GM12878 (cell line): ENCODE measurements at regions not wholly inside any gene's neighbourhood (a gene's known extent, or its start where the extent isn't known, plus 50 kb on each side); places are given as distances from the start of the nearest gene placed in this dataset.

Source experiments
- ATAC-seq: fragments of 200-7000 bp; cut with Tn5 transposase; 3 replicates; pipeline ENCODE4 v1.9.1; 2020; ENCODE audit warnings: mild to moderate bottlenecking, moderate library complexity
- BruUV-seq: library from RNA; stranded (reverse); fragments of 400-500 nt; replicated peaks from 2 replicates; lab custom pipeline; 2021; lab: Mats Ljungman, UMichigan
- CTCF ChIA-PET: fragments of 300-600 bp; sonication (Branson Sonifier 250); formaldehyde crosslinking; extraction: SDS; loops from one replicate; lab custom pipeline; 2021; ENCODE audit warnings: inconsistent platforms; lab: Yijun Ruan, JAX
- POLR2A ChIA-PET: fragments of 350-600 bp; formaldehyde crosslinking; extraction: SDS; loops from one replicate; lab custom pipeline; 2021; ENCODE audit warnings: inconsistent platforms; lab: Charles Lee
- RAD21 ChIA-PET: fragments of 300-600 bp; sonication (Branson Sonifier 250); formaldehyde crosslinking; loops from one replicate; lab custom pipeline; 2023; ENCODE audit warnings: antibody characterized with exemption; ENCODE audit not compliant: unreplicated experiment; lab: Charles Lee
- SMC1A ChIA-PET: fragments of 300-600 bp; sonication (Branson Sonifier 250); formaldehyde crosslinking; loops from one replicate; lab custom pipeline; 2023; ENCODE audit not compliant: unreplicated experiment, uncharacterized antibody; lab: Charles Lee
- DNase-seq: peaks from one replicate; pipeline ENCODE4 v3.0.0-alpha.2; 2011; ENCODE audit warnings: low read depth, low spot score
- FAIRE-seq: peaks from 3 replicates; lab custom pipeline; 2011; peaks lifted over from hg19 to GRCh38; lab: Jason Lieb, UNC
- H2AFZ ChIP-seq: 2 replicates; pipeline ENCODE4 v1.6.0; 2011; ENCODE audit warnings: low read depth, low read length, control low read depth; ENCODE audit not compliant: control insufficient read depth
- H3K27ac ChIP-seq: 2 replicates; pipeline ENCODE4 v1.5.1; 2011; ENCODE audit warnings: control low read depth; ENCODE audit not compliant: control insufficient read depth, insufficient read depth
- H3K27me3 ChIP-seq, 2 experiments: replicated peaks in 1 of 2; 2 replicates each; pipeline versions ENCODE4 v1.6.0 to v1.6.1; 2011; ENCODE audit warnings: low read length in 1 of 2; ENCODE audit not compliant: control insufficient read depth in 2 of 2, insufficient read depth in 2 of 2
- H3K36me3 ChIP-seq, 2 experiments: 2 replicates each; pipeline ENCODE4 v1.5.1; 2011; ENCODE audit warnings: low read length in 1 of 2; ENCODE audit not compliant: control insufficient read depth in 2 of 2, insufficient read depth in 2 of 2
- H3K4me1 ChIP-seq: 2 replicates; pipeline ENCODE4 v1.6.1; 2011; ENCODE audit warnings: mild to moderate bottlenecking, low read length, moderate library complexity, mixed read lengths; ENCODE audit not compliant: control insufficient read depth, insufficient read depth
- H3K4me2 ChIP-seq: 2 replicates; pipeline ENCODE4 v1.6.0; 2011; ENCODE audit warnings: control low read depth; ENCODE audit not compliant: control insufficient read depth, insufficient read depth
- H3K4me3 ChIP-seq: fragments of 200-600 bp; sonication (generic); 2 replicates; pipeline ENCODE4 v1.5.1; 2016
- H3K79me2 ChIP-seq: 2 replicates; pipeline ENCODE4 v1.6.0; 2011; ENCODE audit warnings: low read length; ENCODE audit not compliant: control insufficient read depth, insufficient read depth
- H3K9ac ChIP-seq: 2 replicates; pipeline ENCODE4 v1.8.0; 2011; ENCODE audit warnings: low read length, control low read depth, mixed read lengths; ENCODE audit not compliant: control insufficient read depth, insufficient read depth
- H3K9me3 ChIP-seq: replicated peaks from 3 replicates; pipeline ENCODE4 v1.5.1; 2011; ENCODE audit warnings: mild to moderate bottlenecking, low read length; ENCODE audit not compliant: control insufficient read depth, insufficient read depth
- H4K20me1 ChIP-seq: 2 replicates; pipeline ENCODE4 v1.6.0; 2011; ENCODE audit not compliant: control insufficient read depth, insufficient read depth
- GABPA ChIP-seq: IDR thresholded peaks from 2 replicates; pipeline ENCODE4 v1.6.1; 2014; ENCODE audit warnings: antibody characterized with exemption, low read depth, mild to moderate bottlenecking, inconsistent platforms
- NRF1 ChIP-seq: conservative IDR thresholded peaks from 2 replicates; pipeline ENCODE4 v1.6.1; 2011; ENCODE audit warnings: mild to moderate bottlenecking, low read depth, low read length, improper control_type of control experiment
- RB1 ChIP-seq: fragments of 450-650 bp; formaldehyde crosslinking; IDR thresholded peaks from 2 replicates; pipeline ENCODE4 v1.6.1; 2017; ENCODE audit warnings: mild to moderate bottlenecking, borderline replicate concordance
- SIX5 ChIP-seq: IDR thresholded peaks from 2 replicates; pipeline ENCODE4 v1.6.1; 2011; ENCODE audit warnings: mild to moderate bottlenecking, low read depth, low read length, moderate library complexity; ENCODE audit not compliant: severe bottlenecking
- SMAD1 ChIP-seq: fragments of 450-650 bp; IDR thresholded peaks from 2 replicates; pipeline ENCODE4 v1.6.1; 2018; ENCODE audit warnings: mild to moderate bottlenecking, low read depth; ENCODE audit not compliant: partially characterized antibody
- SPI1 ChIP-seq: IDR thresholded peaks from 2 replicates; pipeline ENCODE4 v1.6.1; 2011; ENCODE audit warnings: low read depth, mild to moderate bottlenecking, low read length, moderate library complexity, borderline replicate concordance; ENCODE audit not compliant: insufficient read depth
- SRF ChIP-seq, 2 experiments: IDR thresholded peaks; 2 replicates each; pipeline ENCODE4 v1.6.1; 2011; ENCODE audit warnings: low read depth in 2 of 2, low read length in 2 of 2, mild to moderate bottlenecking in 1 of 2, moderate library complexity in 1 of 2
- TCF3 ChIP-seq: IDR thresholded peaks from 2 replicates; pipeline ENCODE4 v1.6.1; 2012; ENCODE audit warnings: low read depth, mild to moderate bottlenecking, low read length, borderline replicate concordance; ENCODE audit not compliant: insufficient read depth
- WGBS: methylation state at CpG from one replicate; pipeline ENCODE4 v1.1.6; 2016; ENCODE audit warnings: low lambda C conversion rate; ENCODE audit not compliant: insufficient replicate concordance, insufficient coverage; ENCODE audit errors: missing lambda C conversion rate; 5-methylcytosine and 5-hydroxymethylcytosine counted together
- in situ Hi-C: fragments of 300-500 bp; cut with MboI; formaldehyde crosslinking; loops from 9 replicates; pipeline ENCODE4 v1.14.3; 2018; ENCODE audit warnings: mixed read lengths
- intact Hi-C: fragments of 100-400 bp; cut with micrococcal nuclease; formaldehyde crosslinking; loops from one replicate; pipeline ENCODE4 v1.14.2; 2022; ENCODE audit not compliant: unreplicated experiment
- TF ChIP-seq, protein P1 (sequence below): fragments of 450-650 bp; IDR thresholded peaks from 2 replicates; pipeline ENCODE4 v1.6.1; 2016; ENCODE audit warnings: mild to moderate bottlenecking, moderate library complexity, borderline replicate concordance
- TF ChIP-seq, protein P2 (sequence below): fragments of 450-650 bp; formaldehyde crosslinking; IDR thresholded peaks from 2 replicates; pipeline ENCODE4 v1.4.0; 2020; ENCODE audit warnings: mild to moderate bottlenecking, moderate library complexity
- TF ChIP-seq, protein P3 (sequence below): fragments of 150-350 bp; IDR thresholded peaks from 2 replicates; pipeline ENCODE4 v1.6.1; 2014; ENCODE audit warnings: mild to moderate bottlenecking, low read depth, low read length

DNA sequence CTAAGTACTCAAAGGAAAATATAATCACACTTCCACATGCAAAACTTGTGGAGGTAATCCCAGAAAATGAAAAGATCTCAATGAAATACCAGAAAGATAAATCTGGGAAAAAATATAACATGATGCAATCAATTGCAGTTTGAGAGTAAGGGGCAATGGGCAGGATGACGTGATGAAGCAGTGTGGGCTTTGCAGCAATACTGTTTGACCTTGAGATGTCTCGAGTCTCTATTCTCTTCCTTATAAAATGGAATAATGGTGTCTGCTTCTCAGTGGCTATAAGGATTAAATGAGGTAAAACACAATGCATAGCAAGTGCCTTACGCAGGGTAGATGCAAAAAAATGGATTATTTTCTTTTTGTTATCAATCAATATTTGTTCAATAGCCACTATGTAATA is 447.5 kb downstream of the BUD13 start:
- no peak overlapping the region for H2AFZ ChIP-seq
- ChIA-PET POLR2A (no interaction called here), SMC1A (no interaction called here), CTCF (no interaction called here), RAD21 (no interaction called here)
- no peaks in the 10 kb centered on the region for H4K20me1 ChIP-seq
- no peak overlapping the region for H3K27ac ChIP-seq
- no peaks in the 10 kb centered on the region for H3K9me3 ChIP-seq
- no peak overlapping the region for H3K9ac ChIP-seq
- no peak overlapping the region for H3K4me2 ChIP-seq
- no peaks in the 10 kb centered on the region for H3K36me3 ChIP-seq
- no peak overlapping the region for H3K4me3 ChIP-seq
- FAIRE-seq (no peak), ATAC-seq (no peak), DNase-seq (no peak)
- no peaks in the 10 kb centered on the region; a peak in 3 of 4 replicates for H3K27me3 ChIP-seq
- H3K4me1 ChIP-seq: no peaks in the 10 kb centered on the region
- BruUV-seq: no TSS peak
- WGBS: 0% methylated on average over 3 of the region's 3 CpGs
- in situ Hi-C loops: no loop called here
- no peaks in the 10 kb centered on the region for H3K79me2 ChIP-seq
- intact Hi-C loops: no loop called here
- TF ChIP-seq, protein P1, sequence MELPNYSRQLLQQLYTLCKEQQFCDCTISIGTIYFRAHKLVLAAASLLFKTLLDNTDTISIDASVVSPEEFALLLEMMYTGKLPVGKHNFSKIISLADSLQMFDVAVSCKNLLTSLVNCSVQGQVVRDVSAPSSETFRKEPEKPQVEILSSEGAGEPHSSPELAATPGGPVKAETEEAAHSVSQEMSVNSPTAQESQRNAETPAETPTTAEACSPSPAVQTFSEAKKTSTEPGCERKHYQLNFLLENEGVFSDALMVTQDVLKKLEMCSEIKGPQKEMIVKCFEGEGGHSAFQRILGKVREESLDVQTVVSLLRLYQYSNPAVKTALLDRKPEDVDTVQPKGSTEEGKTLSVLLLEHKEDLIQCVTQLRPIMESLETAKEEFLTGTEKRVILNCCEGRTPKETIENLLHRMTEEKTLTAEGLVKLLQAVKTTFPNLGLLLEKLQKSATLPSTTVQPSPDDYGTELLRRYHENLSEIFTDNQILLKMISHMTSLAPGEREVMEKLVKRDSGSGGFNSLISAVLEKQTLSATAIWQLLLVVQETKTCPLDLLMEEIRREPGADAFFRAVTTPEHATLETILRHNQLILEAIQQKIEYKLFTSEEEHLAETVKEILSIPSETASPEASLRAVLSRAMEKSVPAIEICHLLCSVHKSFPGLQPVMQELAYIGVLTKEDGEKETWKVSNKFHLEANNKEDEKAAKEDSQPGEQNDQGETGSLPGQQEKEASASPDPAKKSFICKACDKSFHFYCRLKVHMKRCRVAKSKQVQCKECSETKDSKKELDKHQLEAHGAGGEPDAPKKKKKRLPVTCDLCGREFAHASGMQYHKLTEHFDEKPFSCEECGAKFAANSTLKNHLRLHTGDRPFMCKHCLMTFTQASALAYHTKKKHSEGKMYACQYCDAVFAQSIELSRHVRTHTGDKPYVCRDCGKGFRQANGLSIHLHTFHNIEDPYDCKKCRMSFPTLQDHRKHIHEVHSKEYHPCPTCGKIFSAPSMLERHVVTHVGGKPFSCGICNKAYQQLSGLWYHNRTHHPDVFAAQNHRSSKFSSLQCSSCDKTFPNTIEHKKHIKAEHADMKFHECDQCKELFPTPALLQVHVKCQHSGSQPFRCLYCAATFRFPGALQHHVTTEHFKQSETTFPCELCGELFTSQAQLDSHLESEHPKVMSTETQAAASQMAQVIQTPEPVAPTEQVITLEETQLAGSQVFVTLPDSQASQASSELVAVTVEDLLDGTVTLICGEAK: no peak
- TF ChIP-seq SIX5 (no peak), TCF3 (no peak), SRF (IDR thresholded peaks at IDR 0.05; ENCODE audit: low read depth in 2 of 2, low read length in 2 of 2) (no peak), SMAD1 (no peak), NRF1 (no peak), GABPA (no peak), RB1 (no peak), SPI1 (no peak)
- TF ChIP-seq, protein P2, sequence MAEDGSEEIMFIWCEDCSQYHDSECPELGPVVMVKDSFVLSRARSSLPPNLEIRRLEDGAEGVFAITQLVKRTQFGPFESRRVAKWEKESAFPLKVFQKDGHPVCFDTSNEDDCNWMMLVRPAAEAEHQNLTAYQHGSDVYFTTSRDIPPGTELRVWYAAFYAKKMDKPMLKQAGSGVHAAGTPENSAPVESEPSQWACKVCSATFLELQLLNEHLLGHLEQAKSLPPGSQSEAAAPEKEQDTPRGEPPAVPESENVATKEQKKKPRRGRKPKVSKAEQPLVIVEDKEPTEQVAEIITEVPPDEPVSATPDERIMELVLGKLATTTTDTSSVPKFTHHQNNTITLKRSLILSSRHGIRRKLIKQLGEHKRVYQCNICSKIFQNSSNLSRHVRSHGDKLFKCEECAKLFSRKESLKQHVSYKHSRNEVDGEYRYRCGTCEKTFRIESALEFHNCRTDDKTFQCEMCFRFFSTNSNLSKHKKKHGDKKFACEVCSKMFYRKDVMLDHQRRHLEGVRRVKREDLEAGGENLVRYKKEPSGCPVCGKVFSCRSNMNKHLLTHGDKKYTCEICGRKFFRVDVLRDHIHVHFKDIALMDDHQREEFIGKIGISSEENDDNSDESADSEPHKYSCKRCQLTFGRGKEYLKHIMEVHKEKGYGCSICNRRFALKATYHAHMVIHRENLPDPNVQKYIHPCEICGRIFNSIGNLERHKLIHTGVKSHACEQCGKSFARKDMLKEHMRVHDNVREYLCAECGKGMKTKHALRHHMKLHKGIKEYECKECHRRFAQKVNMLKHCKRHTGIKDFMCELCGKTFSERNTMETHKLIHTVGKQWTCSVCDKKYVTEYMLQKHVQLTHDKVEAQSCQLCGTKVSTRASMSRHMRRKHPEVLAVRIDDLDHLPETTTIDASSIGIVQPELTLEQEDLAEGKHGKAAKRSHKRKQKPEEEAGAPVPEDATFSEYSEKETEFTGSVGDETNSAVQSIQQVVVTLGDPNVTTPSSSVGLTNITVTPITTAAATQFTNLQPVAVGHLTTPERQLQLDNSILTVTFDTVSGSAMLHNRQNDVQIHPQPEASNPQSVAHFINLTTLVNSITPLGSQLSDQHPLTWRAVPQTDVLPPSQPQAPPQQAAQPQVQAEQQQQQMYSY (CRISPR knock-in tag): no peak
- TF ChIP-seq, protein P3, sequence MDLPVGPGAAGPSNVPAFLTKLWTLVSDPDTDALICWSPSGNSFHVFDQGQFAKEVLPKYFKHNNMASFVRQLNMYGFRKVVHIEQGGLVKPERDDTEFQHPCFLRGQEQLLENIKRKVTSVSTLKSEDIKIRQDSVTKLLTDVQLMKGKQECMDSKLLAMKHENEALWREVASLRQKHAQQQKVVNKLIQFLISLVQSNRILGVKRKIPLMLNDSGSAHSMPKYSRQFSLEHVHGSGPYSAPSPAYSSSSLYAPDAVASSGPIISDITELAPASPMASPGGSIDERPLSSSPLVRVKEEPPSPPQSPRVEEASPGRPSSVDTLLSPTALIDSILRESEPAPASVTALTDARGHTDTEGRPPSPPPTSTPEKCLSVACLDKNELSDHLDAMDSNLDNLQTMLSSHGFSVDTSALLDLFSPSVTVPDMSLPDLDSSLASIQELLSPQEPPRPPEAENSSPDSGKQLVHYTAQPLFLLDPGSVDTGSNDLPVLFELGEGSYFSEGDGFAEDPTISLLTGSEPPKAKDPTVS: no peak
